GM13977 (cell line): ENCODE measurements at regions not wholly inside any gene's neighbourhood (a gene's known extent, or its start where the extent isn't known, plus 50 kb on each side); places are given as distances from the start of the nearest gene placed in this dataset.

Experiments
- DNase-seq: peaks from one replicate; pipeline ENCODE4 v3.0.0; 2012; ENCODE audit warnings: low spot score
- in situ Hi-C: fragments of 300-500 bp; cut with MboI; formaldehyde crosslinking; loops from one replicate; pipeline ENCODE4 v1.12.0; 2022; ENCODE audit warnings: low sequenced_read_pairs, low pct_unique_long_range_greater_than_20kb, mixed read lengths, inconsistent platforms; ENCODE audit not compliant: unreplicated experiment
- TF ChIP-seq, protein P1 (sequence below): IDR thresholded peaks from 2 replicates; pipeline ENCODE4 v1.5.1; 2012; ENCODE audit warnings: mild to moderate bottlenecking, control low read depth; ENCODE audit not compliant: insufficient read depth; ENCODE audit errors: extremely low read depth, missing control alignments

DNA sequence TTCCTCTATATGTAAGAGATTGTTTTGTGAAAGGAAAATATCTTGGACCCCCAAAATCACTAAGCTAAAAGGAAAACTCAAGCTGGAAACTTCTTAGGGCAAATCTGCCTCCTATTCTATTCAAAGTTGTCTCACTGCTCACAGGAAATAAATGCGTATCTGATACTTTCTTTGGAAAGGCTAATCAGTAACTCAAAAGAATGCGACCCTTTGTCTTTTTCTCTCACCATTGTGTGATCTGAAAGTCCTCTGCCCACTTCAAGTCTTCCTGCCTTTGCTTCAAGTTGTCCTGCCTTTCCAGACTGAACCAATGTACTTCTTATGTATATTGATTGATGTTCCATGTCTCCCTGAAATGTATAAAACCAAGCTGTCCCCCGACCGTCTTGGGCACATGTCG, 157.3 kb downstream of the KIF2B start:
- TF ChIP-seq, protein P1, sequence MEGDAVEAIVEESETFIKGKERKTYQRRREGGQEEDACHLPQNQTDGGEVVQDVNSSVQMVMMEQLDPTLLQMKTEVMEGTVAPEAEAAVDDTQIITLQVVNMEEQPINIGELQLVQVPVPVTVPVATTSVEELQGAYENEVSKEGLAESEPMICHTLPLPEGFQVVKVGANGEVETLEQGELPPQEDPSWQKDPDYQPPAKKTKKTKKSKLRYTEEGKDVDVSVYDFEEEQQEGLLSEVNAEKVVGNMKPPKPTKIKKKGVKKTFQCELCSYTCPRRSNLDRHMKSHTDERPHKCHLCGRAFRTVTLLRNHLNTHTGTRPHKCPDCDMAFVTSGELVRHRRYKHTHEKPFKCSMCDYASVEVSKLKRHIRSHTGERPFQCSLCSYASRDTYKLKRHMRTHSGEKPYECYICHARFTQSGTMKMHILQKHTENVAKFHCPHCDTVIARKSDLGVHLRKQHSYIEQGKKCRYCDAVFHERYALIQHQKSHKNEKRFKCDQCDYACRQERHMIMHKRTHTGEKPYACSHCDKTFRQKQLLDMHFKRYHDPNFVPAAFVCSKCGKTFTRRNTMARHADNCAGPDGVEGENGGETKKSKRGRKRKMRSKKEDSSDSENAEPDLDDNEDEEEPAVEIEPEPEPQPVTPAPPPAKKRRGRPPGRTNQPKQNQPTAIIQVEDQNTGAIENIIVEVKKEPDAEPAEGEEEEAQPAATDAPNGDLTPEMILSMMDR = no peak
- DNase-seq = no peak
- in situ Hi-C loops = no loop called here

DNA sequence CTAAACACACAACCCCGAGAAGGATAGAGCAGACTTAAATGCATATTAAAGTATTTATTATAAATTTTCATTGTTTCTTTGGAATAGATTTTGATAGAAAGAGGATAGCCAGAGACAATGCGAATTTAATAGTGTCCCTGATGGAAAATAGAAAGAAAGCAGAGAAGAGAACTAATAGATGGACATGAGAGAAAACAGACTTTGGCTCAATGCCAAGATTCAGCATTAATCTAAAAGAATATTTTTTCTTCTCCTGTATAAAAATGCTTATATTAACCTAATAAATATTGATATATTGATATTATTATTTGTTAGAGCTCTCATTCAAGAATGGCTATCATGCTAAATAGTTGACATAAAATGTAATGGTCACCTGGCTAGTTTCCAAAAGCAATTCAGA, 173.4 kb downstream of the KIF2B start:
- no peak for DNase-seq
- in situ Hi-C loops = no loop called here

DNA sequence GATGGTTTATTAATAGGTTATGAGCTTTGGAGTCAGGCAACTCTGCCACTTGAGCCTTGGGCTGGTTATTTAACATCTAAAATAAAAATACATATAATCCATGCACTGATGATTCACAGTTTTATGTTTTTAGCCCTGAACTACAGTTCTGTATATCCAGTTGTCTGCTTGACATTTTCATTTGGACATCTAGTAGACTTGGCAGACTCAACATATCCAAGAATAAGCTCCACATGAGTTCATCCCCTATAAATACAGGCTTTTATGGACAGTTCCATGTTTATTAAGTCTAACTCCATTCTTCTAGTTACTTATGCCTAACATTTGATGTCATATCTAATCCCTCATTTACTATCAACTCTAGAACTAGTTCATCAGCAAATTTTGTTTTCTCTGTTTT, 174.2 kb downstream of the KIF2B start:
- in situ Hi-C loops = no loop called here
- DNase-seq = no peak
- TF ChIP-seq, protein P1 = no peak

More for the DNA sequence above, 173.4 kb downstream of the KIF2B start:
- TF ChIP-seq, protein P1 = no peak

DNA sequence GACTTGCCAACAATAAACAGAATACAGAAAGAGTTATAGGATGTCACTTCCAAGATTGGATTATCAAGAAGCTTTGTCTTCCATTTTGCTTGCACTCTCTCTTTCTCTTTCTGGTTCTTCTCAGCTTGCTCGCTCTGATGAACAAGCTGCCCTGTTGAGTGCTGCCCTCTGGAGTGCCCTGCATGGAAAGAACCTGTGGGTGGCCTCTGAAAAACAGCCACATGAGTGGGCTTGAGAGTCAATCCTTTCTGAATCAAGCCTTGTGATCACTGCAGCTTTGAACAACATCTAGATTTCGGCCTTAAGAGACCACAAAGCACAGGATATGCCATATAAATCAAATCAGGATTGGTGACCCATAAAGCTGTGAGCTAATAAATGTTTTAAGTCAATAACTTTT, 185.1 kb downstream of the KIF2B start:
- DNase-seq = no peak
- TF ChIP-seq, protein P1 = no peak
- in situ Hi-C loops = no loop called here

DNA sequence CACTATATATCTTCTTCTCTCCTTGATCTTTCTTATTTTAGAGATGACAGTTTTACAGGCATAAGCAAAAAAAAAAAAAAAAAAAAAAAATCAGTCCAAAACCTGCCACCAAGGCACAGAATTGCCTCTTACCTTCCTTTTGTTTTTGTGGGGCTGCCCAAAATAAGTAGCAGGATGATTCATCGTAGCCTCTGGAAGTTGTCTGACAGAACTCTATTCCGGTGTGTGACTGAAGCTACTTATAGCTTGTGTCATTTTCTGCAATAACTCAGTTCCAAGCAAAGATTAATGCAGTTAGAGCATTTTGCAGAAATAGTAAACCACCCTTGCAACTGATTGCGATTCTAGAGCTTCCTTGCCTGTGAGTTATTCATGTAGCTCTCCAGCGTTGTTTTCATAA, 186.8 kb downstream of the KIF2B start:
- TF ChIP-seq, protein P1 = no peak
- no peak for DNase-seq
- in situ Hi-C loops = no loop called here

DNA sequence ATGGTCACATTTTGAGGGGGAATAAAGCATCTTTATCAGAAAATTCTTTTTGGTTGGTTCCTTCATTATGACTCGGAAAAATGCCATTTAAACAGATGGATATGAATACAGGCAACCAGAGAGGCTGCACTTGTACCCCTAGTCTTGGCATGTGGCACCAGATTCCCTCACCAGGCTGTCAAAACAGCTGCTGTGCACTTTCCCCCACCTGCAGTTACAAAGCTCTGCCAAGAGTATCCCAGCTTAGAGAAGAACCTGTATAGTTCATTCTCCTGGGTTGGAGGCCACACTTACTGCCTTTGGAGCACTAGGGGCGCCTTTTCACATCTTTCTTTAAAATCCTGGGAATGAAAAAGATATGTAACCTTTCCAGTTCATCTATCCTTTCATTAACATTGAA, 190.3 kb downstream of the KIF2B start:
- TF ChIP-seq, protein P1 = no peak
- in situ Hi-C loops = no loop called here
- no peak for DNase-seq

DNA sequence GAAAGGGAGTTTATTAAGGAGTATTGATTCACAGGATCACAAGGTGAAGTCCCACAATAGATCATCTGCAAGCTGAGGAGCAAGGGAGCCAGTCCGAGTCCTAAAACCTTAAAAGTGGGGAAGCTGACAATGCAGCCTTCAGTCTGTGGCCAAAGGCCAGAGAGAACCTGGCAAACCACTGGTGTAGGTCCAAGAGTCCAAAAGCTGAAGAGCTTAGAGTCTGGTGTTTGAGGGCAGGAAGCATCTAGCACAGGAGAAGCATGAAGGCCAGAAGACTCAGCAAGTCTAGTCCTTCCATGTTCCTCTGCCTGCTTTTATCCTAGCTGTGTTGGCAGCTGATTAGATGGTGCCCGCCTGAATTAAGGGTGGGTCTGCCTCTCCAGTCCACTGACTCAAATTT, 193.0 kb downstream of the KIF2B start:
- TF ChIP-seq, protein P1 = no peak
- in situ Hi-C loops = no loop called here
- no peak for DNase-seq
